GM06990 (cell line): ENCODE measurements at regions not wholly inside any gene's neighbourhood (a gene's known extent, or its start where the extent isn't known, plus 50 kb on each side); places are given as distances from the start of the nearest gene placed in this dataset.

ENCODE experiments used
- DNase-seq: peaks from one replicate; pipeline ENCODE4 v3.0.0-alpha.2; 2011; ENCODE audit not compliant: insufficient read length; ENCODE audit errors: extremely low read depth
- H3K27me3 ChIP-seq: replicated peaks from 2 replicates; pipeline ENCODE4 v1.6.0; 2011; ENCODE audit warnings: low read length; ENCODE audit not compliant: control insufficient read depth, insufficient read depth
- H3K36me3 ChIP-seq: 2 replicates; pipeline ENCODE4 v1.5.1; 2011; ENCODE audit warnings: low read length; ENCODE audit not compliant: control insufficient read depth, insufficient read depth
- H3K4me3 ChIP-seq: replicated peaks from 2 replicates; pipeline ENCODE4 v1.5.1; 2011; ENCODE audit warnings: low read depth, mild to moderate bottlenecking, control low read depth, low read length
- CTCF ChIP-seq: IDR thresholded peaks from 2 replicates; pipeline ENCODE4 v1.5.1; 2011; ENCODE audit warnings: low read length, control low read depth, mild to moderate bottlenecking, inconsistent platforms; ENCODE audit not compliant: insufficient read depth, poor library complexity, severe bottlenecking

DNA sequence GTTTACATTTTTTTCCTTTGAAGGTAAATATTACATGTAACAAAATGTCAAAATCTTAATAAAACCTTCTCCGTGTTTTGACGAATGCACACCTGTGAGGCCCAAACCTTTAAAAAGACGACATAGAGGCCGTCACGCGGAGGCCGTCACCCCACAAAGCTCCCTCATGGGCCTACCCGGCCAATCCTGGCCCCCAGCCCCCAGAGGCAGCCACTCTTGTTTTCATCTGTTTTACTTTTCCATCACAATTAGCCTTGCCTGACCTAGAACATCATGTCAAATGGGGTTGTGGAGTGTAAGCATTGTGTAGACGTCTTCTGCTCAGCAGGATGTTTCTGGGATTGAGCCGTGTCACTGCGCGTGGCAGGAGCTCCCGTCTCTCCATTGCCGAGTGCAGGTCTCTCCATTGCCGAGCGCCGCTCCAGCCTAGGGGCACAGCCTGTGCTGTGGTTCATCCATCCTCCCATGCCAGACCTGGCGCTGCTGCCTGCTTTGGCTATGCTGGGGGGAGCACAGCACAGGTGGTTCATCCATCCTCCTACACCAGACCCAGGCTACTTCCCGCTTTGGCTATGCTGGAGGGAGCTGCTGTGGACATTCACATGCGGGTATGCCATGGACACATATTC lies 52.2 kb upstream of the IRX4 start:
- no peak overlapping the region for H3K4me3 ChIP-seq
- DNase-seq, result no peak
- TF ChIP-seq CTCF, result no peak
- H3K27me3 ChIP-seq, result no peaks in the 10 kb centered on the region; the same call in 1 of the 2 replicates
- no peaks in the 10 kb centered on the region for H3K36me3 ChIP-seq

- Histone ChIP-seq H3K27me3 (no peaks in the 10 kb centered on the region; the same call in 1 of the 2 replicates), H3K4me3 (no peak overlapping the region), H3K36me3 (no peaks in the 10 kb centered on the region)
- TF ChIP-seq CTCF, result no peak
- no peak for DNase-seq
These were observed 51.3 kb upstream of the IRX4 start for GRCh38 chr5:1934056-1934394.

- Histone ChIP-seq H3K36me3 (no peaks in the 10 kb centered on the region), H3K4me3 (no peak overlapping the region), H3K27me3 (no peaks in the 10 kb centered on the region; the same call in 1 of the 2 replicates)
- no peak for TF ChIP-seq CTCF
- DNase-seq, result no peak
These were observed 50.8 kb upstream of the IRX4 start for GRCh38 chr5:1933364-1934055.
